Body of pancreas (tissue), 4 donors: ENCODE measurements at regions not wholly inside any gene's neighbourhood (a gene's known extent, or its start where the extent isn't known, plus 50 kb on each side); places are given as distances from the start of the nearest gene placed in this dataset.

Source experiments
- ATAC-seq: fragments of 150-250 bp; one replicate; pipeline ENCODE4 v1.9.1; 2016
- DNase-seq, 4 donors: peaks; one replicate each; pipeline ENCODE4 v3.0.0-alpha.2; 2019
- H3K27ac ChIP-seq, 4 donors: fragments of 200-600 bp; sonication (generic); 1 replicate in 3 of 4; 2 replicates in 1 of 4; pipeline versions ENCODE4 v1.5.1 to v1.6.1; 2016 to 2019; ENCODE audit warnings: mild to moderate bottlenecking in 1 of 4, mixed read lengths in 1 of 4, moderate library complexity in 1 of 4
- H3K27me3 ChIP-seq, 2 donors: fragments of 200-600 bp; sonication (generic); one replicate each; pipeline ENCODE4 v1.6.0; 2016; ENCODE audit warnings: mild to moderate bottlenecking in 1 of 2
- H3K36me3 ChIP-seq, 2 donors: fragments of 200-600 bp; sonication (generic); replicated peaks in 1 of 2; 2 replicates each; pipeline ENCODE4 v1.5.1; 2016; ENCODE audit warnings: low read depth in 2 of 2; ENCODE audit not compliant: insufficient read depth in 1 of 2
- H3K4me1 ChIP-seq: fragments of 200-600 bp; sonication (generic); one replicate; pipeline ENCODE4 v1.6.0; 2016
- H3K4me3 ChIP-seq, 2 donors: fragments of 200-600 bp; sonication (generic); 1 replicate in 1 of 2; 2 replicates in 1 of 2; pipeline ENCODE4 v1.5.1; 2016 to 2019
- H3K9me3 ChIP-seq, 3 donors: fragments of 200-600 bp; sonication (generic); 1 replicate in 2 of 3; 2 replicates in 1 of 3; pipeline ENCODE4 v1.5.1; 2016
- POLR2A ChIP-seq, 3 donors: fragments of 450-650 bp; IDR thresholded peaks; one replicate each; pipeline ENCODE4 v1.6.1; 2016; ENCODE audit warnings: antibody characterized with exemption in 3 of 3, mild to moderate bottlenecking in 2 of 3
- WGBS, 2 donors: methylation state at CpG; one replicate each; pipeline ENCODE4 v1.1.5; 2017; 5-methylcytosine and 5-hydroxymethylcytosine counted together
- intact Hi-C: fragments of 100-400 bp; cut with DNase I; formaldehyde crosslinking; loops from one replicate; pipeline ENCODE4 v1.15.1; 2023
- TF ChIP-seq, protein P1 (sequence below), 7 experiments: fragments of 450-650 bp in 4 of 7; fragments of 200-600 bp in 3 of 7; sonication (generic) in 3 of 7; IDR thresholded peaks; one replicate each; pipeline ENCODE4 v1.5.1; 2016 to 2019; ENCODE audit warnings: antibody characterized with exemption in 7 of 7

DNA sequence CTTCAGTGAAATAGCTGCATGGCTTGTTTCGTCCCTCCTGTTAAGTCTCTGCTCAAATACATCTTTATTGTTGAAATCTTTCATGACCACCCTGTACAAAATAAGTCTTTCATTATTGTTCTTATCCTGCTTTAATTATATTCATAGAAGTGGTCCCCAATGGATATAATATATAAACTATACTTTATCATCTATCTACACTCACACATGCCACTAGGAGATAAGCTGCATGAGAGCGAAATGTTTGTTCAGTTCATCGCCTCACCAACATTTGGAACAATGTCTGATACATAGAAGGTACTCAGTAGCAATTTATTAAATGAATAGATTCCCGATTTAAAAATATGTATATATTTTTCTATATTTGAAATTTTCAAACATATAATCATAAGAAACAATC, 254.0 kb upstream of the ATXN7L3B start:
- 75 to 79% methylated on average over 4 of the region's 4 CpGs for WGBS, 2 donors

DNA sequence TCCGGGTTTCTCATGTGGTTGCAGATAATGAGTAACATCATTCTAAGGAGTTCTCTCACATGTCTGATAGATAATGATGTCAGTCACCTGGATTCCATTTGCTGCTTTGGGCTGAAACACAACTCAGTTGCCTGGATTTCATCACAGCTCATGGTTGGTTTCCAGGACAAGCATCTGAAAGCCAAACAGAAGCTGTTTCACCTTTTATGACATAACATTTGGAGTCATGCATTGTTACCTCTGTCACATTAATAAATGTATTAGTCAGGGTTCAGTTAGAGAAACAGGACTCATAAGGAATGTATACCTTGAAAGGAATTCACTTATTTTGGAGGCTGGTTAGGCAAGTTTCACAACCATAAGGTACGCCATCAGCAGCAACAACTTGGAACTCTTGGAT, 251.9 kb upstream of the ATXN7L3B start:
- WGBS, 2 donors, result 58 to 62% methylated on average over 2 of the region's 2 CpGs

More for the DNA sequence above, 254.0 kb upstream of the ATXN7L3B start:
- no peak for TF ChIP-seq POLR2A (IDR thresholded peaks at IDR 0.05)
- TF ChIP-seq, protein P1, sequence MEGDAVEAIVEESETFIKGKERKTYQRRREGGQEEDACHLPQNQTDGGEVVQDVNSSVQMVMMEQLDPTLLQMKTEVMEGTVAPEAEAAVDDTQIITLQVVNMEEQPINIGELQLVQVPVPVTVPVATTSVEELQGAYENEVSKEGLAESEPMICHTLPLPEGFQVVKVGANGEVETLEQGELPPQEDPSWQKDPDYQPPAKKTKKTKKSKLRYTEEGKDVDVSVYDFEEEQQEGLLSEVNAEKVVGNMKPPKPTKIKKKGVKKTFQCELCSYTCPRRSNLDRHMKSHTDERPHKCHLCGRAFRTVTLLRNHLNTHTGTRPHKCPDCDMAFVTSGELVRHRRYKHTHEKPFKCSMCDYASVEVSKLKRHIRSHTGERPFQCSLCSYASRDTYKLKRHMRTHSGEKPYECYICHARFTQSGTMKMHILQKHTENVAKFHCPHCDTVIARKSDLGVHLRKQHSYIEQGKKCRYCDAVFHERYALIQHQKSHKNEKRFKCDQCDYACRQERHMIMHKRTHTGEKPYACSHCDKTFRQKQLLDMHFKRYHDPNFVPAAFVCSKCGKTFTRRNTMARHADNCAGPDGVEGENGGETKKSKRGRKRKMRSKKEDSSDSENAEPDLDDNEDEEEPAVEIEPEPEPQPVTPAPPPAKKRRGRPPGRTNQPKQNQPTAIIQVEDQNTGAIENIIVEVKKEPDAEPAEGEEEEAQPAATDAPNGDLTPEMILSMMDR (IDR thresholded peaks at IDR 0.05), result no peak
- Histone ChIP-seq H3K4me3 (no peak overlapping the region), H3K4me1 (no peaks in the 10 kb centered on the region), H3K9me3 (no peaks in the 10 kb centered on the region), H3K36me3 (no peaks in the 10 kb centered on the region), H3K27me3 (no peaks in the 10 kb centered on the region), H3K27ac (no peak overlapping the region)
- no peak for ATAC-seq
- intact Hi-C loops, result no loop called here
- DNase-seq, result no peak

DNA sequence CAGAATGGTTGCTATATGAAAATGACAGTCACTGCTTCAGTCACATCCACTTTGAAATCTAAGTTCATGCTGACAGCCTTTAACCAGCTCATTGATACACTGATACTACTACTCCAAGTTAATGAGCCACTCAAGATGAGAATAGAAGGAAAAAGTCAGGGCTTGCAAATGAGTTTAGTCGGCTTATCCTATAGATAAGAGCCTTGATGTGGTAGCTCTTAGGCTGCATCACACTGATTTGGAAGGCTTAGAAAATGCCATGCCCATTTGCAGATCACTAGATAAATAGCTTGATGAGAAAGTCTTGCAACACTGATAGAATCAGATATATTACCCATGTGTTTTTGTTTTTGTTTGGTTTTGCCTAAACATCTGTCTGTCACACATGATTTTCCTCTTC, 251.4 kb upstream of the ATXN7L3B start:
- Histone ChIP-seq H3K4me3 (no peak overlapping the region), H3K4me1 (no peaks in the 10 kb centered on the region), H3K27me3 (no peaks in the 10 kb centered on the region), H3K36me3 (no peaks in the 10 kb centered on the region), H3K27ac (no peak overlapping the region), H3K9me3 (no peaks in the 10 kb centered on the region)
- TF ChIP-seq, protein P1 (IDR thresholded peaks at IDR 0.05), result no peak
- no peak for TF ChIP-seq POLR2A (IDR thresholded peaks at IDR 0.05)
- no peak for DNase-seq
- ATAC-seq, result no peak
- 18 to 24% methylated on average over 1 of the region's 1 CpG for WGBS, 2 donors
- intact Hi-C loops, result no loop called here

More for the DNA sequence above, 251.9 kb upstream of the ATXN7L3B start:
- no peak overlapping the region for H3K27ac ChIP-seq
- no peak overlapping the region for H3K4me3 ChIP-seq
- TF ChIP-seq POLR2A (IDR thresholded peaks at IDR 0.05), result no peak
- TF ChIP-seq, protein P1 (IDR thresholded peaks at IDR 0.05), result no peak
- ATAC-seq (no peak), DNase-seq (no peak)
- no peaks in the 10 kb centered on the region for H3K27me3 ChIP-seq
- intact Hi-C loops, result no loop called here
- H3K9me3 ChIP-seq, result no peaks in the 10 kb centered on the region
- H3K36me3 ChIP-seq, result no peaks in the 10 kb centered on the region
- H3K4me1 ChIP-seq, result no peaks in the 10 kb centered on the region

DNA sequence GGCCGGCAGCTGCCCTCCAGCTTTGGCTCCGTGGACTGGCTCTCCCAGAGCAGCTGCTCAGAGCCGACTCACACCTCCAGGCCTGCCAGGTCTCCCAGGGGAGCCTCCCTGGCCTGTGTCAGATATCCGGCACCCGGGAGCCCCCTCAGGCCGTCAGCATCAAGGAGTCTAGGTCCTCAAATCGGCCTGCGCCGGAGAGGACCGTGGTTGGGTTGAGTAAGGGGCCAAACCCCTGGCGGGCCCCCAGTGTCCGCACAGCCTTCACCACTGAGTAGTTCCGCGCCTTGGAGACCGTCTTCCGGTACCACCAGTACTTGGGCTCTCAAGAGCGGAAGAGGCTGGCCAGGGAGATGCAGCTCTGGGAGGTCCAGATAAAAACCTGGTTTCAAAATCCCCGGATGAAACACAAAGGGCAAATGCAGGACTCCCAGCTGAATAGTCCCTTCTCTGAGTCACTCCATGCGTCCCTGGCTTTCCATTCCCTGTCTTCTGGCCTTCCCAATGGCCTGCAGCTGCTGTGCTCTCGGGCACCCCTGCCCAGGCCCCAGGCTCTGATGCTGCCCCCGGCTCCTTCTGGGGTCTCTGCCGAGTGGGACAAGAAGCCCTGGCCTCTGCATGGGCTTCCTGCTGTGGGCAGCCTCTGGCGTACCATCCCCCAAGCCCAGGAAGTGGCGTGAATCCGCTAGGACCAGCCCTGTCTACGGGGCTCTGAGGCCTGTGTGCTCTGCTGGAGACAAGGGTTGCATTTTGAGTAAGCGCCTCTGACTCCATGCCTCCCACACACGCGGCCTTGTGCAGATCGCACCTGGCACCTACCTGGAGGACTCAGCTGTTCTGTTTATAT, 245.1 kb upstream of the ATXN7L3B start:
- Histone ChIP-seq H3K9me3 (no peaks in the 10 kb centered on the region), H3K27ac (no peak overlapping the region), H3K27me3 (no peaks in the 10 kb centered on the region), H3K4me3 (no peak overlapping the region), H3K4me1 (no peaks in the 10 kb centered on the region), H3K36me3 (no peaks in the 10 kb centered on the region)
- 85 to 89% methylated on average over 20 to 29 of the region's 30 CpGs for WGBS, 2 donors
- ATAC-seq (no peak), DNase-seq (no peak)
- intact Hi-C loops, result no loop called here
- TF ChIP-seq, protein P1 (IDR thresholded peaks at IDR 0.05), result no peak
- no peak for TF ChIP-seq POLR2A (IDR thresholded peaks at IDR 0.05)

DNA sequence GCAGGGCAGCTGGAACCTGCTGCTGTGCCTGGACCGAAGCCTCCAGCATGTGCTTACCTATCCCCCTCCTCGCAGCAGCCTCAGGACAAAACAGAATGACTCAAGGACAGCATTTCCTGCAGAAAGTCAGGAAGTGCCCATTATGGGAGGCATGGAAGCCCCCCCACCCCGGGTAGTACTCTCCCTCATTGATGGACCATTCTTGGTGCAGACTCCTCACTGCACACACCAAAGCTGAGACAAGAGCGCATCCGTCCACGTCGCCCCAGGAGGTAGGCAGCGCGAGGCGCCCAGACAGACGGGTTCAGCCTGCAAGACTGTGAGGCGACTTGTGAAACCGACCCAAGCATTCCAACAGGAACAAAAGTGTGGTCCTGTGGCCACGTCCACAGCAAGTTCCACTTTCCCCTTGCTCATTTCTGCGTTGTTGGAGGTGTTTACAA, 243.9 kb upstream of the ATXN7L3B start:
- no peak for DNase-seq
- 83 to 85% methylated on average over 9 to 15 of the region's 15 CpGs for WGBS, 2 donors
- H3K4me1 ChIP-seq, result no peaks in the 10 kb centered on the region
- no peak overlapping the region for H3K27ac ChIP-seq
- no peak for ATAC-seq
- TF ChIP-seq POLR2A (IDR thresholded peaks at IDR 0.05), result no peak
- TF ChIP-seq, protein P1 (IDR thresholded peaks at IDR 0.05), result no peak
- no peaks in the 10 kb centered on the region for H3K36me3 ChIP-seq
- no peaks in the 10 kb centered on the region for H3K9me3 ChIP-seq
- no peak overlapping the region for H3K4me3 ChIP-seq
- intact Hi-C loops, result no loop called here
- H3K27me3 ChIP-seq, result no peaks in the 10 kb centered on the region
